Anterior cingulate cortex (tissue), 58 donors: ENCODE measurements at regions not wholly inside any gene's neighbourhood (a gene's known extent, or its start where the extent isn't known, plus 50 kb on each side); places are given as distances from the start of the nearest gene placed in this dataset.
"Not testable (repeated sequence)": the region's sequence is repeated elsewhere in the genome, so short reads cannot be mapped to it uniquely, and the experiment has no call there.

Experiments used
- DNase-seq, 58 donors: peaks; one replicate each; lab custom pipeline; 2025; lab: John Stamatoyannopoulos, UW

DNA sequence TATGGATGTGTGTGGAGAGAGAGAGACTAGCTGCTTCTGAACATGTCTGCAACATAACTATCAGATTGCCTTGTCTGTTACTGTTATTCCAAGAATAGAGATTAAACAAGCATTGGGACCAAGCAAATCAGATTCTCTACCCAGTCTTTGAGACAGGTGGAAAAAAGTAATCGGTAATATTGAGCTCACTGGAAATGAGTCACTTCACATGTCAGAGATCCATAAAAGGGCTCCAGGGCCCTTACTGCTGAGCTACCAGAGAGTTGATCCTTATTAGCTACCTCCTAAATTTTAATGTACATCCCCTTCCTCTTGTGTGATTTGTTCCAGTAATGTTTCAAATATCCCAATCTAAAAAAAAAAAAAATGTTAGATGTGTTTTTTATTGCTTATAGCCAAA, 2118.0 kb downstream of the PCDH9 start:
- DNase-seq = no peak

DNA sequence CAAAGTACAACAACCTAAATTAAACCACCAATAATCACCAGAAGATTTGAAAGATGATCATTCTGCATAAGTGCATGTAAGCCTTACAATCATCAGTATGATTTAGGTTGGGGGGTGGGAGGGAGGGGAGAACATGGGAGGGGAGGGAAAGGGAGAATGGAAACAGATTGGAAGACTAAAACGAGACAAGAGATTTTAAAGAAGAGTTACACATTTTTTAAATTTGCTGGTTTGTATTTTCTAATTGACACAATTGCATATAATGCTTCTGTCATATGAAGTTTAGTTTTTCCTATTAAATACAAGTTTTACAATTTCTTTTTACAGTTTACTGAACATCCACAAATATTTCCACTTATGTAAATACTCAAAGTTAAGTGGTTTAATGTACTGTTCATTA, 2118.9 kb downstream of the PCDH9 start:
- DNase-seq = no peak

DNA sequence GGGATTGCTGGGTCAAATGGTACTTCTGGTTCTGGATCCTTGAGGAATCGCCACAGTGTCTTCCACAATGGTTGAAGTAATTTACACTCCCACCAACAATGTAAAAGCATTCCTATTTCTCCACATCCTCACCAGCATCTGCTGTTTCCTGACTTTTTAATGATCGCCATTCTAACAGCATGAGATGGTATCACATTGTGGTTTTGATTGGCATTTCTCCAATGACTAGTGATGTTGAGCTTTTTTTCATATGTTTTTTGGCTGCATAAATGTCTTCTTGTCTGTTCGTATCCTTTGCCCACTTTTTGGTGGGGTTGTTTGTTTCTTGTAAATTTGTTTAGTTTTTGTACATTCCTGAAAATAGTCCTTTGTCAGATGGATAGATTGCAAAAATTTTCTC, 2125.7 kb downstream of the PCDH9 start:
- not testable (repeated sequence) for DNase-seq

DNA sequence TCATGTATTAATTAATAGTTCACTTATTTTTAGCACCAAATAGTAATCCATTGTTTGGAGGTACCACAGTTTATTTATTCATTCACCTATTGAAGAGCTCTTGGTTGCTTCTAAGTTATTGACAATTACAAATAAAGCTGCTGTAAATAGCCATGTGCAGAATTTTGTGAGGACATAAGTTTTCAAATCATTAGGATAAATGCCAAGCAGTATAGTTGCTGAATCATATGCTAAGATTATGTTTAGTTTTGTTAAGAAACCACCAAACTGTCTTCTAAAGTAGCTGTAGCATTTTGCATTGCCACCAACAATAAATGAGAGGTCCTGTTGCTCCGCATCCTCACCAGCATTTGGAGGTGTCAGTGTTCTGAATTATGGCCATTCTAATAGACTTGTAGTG, 2126.8 kb downstream of the PCDH9 start:
- DNase-seq = no peak

DNA sequence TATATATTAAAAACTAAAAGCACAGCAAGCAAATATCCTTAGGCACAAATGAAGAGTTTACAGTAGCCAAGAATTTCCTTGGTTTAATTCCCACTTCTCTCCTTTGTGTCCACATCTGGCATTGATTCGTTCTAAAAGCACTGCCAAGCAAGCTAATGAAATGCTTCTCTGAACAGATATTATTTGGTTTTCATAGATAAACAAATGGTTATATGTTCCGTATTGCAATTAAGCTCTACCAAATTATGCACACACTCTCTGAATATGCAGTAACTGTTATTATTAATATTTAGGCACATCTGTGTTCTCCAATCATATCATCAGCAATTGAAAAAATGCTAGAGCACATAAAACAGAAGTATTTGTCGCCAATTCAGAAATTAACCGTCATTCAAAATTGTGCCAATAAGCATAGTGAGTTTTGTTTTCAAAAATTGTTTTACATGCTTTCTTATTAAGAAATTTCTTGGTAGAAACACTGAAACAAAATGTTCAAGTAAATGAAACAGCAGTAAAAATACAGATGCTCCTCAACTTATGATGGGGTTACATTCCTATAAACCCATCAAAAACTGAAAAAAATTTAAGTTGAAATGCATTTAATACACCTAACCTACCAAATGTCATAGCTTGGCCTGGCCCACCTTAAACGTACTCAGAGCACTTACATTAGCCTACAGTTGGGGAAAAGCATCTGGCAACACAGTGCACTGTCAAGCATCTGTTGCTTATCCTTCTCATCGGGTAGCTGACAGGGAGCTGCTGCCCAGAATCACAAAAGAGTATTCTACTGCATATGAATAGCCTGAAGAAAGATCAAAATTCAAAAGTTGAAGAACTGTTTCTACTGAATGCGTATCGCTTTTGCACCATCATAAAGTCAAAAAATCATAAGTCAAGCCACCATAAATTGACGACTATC, 2134.7 kb downstream of the PCDH9 start:
- no peak for DNase-seq

DNA sequence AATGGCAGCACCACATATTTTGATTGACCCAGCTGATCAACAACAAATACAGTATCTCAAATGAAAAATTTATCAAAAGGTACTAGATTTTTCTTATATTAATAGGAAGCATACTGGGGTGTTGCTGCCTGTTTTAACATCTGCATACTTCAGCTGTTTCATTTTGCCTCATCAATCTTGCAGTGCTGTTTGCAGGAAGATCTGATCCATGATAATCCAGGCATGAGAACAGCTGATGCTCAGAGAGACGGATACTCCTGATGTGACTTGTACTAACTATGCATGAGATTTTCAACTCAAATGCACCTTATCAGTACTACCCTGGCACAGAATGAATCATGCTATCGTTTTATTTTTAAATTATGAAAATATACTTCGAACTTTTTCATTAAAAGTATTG, 2136.8 kb downstream of the PCDH9 start:
- no peak for DNase-seq

DNA sequence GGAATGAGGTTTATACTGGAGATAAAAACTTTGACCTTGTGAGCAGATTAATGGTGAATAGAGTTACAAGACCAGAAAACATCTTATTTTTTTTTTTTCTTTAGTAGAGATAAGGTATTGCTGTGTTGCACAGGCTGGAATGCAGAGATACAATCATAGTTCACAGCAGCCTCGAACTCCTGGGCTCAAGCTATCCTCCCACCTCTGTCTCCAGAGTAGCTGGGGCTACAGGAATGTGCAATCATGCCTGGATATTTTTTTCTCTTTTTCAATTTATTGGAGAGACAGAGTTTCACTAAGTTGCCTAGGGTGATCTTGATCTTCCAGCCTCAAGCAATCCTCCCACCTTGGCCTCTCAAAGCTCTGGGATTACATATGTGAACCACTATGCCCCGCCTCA, 2139.1 kb downstream of the PCDH9 start:
- DNase-seq = no peak

DNA sequence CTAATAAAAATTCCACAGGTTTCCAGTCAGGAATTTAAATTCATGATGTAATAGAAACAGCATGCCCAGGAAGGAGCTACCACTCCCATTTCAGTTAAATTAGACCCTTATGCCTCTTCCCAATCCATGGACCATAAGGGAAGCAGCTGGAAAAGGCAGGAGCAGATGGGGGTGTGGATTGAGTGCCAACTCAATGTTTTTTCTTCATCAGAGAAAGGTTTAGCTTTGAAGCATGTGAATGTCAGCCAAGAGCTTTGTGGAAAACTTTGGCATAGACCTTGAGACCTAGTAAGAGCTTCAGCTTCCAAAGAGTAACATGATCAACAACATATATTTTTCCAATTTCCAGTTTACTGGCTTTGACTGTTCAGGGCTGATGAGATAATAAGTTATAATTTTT, 2139.9 kb downstream of the PCDH9 start:
- DNase-seq = no peak

DNA sequence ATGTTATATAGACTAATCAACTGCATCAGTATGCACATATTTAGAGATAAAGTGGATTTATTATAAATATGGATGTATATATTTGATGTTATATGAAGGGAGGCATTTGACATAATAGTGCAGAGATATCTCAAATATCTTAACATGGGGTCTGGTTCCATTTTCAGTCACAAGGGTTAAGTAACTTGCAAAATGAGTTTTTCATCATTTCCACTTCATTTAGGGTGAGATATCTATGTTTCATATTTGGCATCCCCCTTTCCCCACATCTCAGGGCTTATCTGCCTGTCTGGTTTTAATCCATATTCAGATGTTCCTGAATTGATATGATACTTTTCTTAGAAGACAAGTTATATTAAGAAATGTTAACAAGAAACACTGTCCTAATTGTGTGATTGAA, 2141.2 kb downstream of the PCDH9 start:
- DNase-seq = no peak

DNA sequence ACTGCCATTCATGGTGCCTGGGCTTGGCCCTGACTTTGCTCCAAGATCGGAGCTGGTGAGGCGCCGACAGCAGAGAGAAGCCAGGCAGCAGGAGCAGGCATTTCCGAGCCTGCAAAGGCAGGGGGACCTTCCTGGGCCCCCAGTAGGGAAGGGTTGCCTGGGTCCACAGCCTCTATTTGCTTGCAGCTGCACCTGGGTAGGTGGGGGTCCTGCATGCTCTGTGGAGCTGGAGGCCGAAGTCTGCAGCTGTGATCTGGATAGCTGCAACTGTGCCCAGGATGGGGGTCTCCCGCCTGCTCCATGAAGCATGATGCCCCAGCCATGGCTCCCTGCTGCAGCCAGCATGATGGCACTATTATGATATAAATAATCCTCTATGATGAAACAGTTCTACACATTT, 2144.2 kb downstream of the PCDH9 start:
- DNase-seq = no peak

DNA sequence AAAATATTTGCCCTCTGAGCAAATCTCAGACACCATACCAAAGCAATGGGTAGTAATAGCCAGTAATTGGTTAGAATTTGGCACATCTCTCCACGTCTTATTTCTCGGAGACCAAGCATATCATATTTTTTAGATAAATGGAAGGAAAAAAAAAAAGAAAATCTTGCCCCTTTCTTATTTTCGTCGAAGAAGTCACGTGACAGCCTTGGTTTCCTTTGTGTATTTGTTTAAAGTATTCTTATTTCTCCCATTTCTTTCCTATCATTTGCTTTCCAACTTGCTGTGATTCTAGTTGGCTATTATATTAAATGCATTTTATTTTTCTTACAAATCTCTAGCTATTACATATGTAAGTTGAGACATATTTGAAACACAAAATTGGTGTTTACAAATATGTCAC, 2155.9 kb downstream of the PCDH9 start:
- no peak for DNase-seq

DNA sequence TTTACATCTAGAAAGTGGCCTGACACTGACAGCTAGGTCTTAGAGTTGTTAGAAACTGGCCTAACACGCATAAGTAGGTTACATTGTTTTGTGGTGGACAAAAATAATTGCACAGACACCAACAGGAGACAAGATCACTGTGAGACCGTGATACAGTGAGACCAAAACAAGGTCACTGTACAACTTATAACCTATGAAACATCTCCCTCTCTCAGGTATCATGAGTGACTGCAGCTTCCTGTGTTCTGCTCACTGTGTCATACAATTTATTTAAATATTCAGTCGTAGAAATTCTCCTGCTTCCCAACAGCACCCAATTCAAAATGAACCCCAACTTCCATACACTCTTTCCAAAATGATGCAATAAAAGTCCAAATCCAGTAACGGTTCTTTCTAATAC, 2165.2 kb downstream of the PCDH9 start:
- no peak for DNase-seq

DNA sequence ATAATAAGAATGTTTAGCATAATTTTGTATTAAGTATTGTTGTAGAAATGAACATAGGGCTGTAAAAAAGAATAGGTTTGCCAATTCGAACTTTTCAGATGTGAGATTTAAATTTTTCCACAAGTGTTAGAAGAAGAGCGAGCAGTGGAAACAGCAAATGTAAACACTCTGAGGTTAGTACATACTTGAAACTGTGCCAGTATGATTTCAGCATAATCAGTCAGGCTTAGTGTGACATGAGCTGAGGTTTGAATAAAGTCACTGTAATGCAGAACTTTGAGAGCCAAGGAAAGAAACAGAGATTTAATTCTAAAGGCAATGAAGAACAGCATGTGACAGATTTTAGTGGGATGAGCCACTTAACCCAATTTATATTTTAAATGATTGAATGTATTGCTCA, 2166.4 kb downstream of the PCDH9 start:
- DNase-seq = no peak

DNA sequence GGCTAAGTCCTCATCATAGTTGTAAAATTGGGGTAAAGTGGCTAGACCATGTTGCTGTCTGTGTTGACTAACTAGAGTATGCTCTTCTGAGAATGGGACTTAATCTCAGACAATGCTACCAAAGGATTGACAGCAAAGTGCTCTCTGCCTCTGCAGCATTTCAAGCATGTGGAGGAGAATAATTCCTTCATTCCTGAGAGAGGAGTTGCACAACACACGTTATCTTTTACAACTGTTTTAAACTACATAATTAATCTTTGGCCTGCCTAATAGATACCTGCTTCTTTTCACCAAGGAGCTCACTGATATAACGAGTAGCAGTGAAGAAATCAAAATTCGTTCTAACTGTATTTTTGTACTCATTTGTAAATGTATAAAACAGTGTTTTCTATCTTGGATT, 2172.2 kb downstream of the PCDH9 start:
- DNase-seq = no peak

DNA sequence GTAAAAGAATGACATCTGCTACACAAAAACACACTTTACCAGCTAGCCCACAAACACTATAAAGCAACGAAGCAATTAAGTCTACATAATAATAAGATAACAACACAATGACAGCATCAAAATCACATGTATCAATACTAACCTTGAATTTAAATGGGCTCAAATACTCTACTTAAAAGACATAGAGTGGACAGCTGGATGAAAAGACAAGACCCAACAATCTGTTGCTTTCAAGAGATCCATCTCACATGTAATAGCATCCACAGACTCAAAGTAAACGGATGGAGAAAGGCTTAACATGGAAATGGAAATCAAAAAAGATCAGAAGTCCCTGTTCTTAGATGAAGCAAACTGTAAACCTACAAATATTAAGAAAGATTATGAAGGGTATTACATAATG, 2175.9 kb downstream of the PCDH9 start:
- DNase-seq = no peak

DNA sequence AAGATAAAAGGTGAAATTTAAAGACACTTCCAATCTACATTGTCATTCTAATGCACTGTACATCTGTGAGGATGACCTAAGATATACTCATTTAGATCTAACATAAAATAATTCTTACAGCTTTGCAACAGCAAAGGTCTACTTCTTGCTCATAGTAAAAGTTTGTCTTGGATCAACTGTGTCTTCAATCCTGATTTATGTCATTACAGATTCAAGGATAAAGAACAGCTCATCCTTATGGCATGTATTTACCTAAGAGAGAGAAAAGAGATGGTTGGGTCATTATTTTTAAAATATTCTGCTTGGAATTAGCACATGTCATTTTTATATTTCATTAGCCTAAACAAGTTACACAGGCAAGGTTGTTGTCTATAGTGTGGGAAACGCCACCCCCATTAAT, 2193.1 kb downstream of the PCDH9 start:
- DNase-seq = no peak

DNA sequence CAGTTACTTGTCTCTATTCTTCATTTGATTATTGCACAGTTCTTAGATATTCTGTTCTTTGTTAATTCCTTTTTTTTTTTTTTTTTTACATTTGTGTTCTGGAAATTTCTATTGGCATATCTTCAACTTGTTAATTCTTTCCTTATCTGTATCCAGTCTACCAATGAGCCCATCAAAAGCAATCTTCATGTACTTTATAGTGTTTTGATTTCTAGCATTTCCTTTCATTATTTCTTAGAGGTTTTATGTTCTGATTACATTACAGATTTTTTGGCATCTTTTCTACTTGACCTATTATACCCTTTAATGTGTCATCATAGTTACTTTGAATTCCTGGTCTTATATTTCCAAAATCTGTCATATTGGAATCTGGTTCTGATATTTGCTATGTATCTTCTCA, 2194.8 kb downstream of the PCDH9 start:
- DNase-seq = no peak

DNA sequence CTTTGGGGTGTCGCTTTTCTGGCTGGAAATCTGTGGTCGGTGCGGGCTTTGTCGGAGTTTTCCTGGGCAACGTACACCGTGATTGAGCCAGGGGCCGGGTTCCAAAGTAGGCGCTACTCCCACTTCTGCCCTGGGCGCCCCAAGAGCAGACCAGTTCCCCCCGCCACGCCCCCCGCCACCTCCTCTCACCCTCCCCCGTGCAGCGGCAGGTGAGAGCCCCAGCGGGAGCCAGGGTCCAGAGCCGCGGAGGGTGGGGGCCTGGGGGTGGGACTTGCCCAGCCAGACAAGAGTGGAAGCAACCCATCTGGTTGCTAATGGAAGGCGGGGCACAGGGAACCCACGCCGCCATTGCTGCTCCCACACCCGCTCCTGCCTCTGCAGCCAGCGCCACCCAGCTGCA, 2195.9 kb downstream of the PCDH9 start:
- no peak for DNase-seq

DNA sequence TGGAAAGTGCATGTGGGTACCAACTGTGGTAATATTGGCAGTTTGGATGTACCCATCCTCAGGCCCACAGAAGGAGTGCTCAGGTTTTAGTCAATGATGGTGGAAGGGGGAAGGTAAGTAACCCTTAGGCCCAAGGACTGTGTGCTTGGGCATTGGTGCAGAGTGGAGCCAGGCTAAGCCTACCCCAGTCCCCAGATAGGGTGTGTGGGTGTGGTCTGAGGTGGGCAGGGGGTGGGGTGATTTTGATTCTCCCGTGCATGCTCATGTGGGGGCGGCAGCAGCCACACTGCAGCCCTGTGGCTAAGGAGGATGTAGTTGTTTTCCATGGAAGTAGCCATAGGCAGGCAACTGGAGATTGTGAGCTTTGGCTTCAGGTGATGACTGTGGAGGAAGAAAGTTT, 2197.3 kb downstream of the PCDH9 start:
- no peak for DNase-seq

DNA sequence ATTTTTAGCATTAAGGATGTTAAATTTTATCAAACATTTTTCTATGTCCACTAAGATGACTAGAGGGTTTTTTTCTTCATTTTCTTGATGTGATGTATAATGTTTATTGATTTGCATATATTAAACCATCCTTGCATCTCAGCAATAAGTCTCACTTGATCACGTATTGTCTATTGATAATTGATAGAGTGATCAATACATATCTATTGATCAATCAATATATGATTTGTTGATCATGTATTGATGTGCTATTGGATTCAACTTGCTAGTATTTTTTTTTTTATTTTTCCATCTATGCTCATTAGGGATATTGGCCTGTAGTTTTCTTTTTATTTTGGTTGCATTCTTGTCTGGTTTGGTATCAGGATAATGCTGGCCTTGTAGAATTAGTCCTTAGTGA, 2202.0 kb downstream of the PCDH9 start:
- no peak for DNase-seq

DNA sequence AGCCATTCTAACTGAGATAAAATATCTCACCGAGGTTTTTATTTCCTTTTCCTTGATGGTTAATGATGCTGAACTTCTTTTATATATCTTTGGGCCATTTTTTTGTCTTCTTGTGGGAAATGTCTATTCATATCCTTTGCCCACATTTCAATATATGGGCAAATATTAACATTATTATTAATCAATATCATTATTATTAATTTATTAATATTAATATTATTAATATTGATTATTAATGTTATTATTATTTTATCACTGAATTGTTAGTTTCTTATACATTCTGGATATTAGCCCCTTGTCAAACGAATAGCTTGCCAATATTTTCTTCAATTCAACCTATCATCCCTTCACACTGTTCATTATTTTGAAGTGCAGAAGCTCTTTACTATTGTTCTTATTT, 2203.6 kb downstream of the PCDH9 start:
- no peak for DNase-seq

DNA sequence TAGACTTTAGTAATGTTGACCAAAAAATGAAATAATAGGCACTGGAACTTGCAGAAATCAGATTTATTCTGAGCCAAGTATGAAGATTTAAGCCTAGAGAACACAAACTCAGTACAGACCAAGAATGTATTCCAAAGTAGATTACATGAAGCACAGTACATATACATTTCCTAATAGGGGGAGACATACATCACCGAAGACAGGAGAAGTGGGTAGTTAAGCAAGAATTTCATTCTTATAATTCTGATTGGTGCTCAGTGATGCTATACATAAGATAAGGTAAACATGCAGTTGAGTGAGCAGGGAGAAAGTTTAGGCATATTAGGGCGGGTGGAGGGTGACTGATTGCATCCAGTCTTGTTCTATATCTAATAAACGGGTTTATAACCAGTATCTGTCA, 2218.8 kb downstream of the PCDH9 start:
- no peak for DNase-seq

DNA sequence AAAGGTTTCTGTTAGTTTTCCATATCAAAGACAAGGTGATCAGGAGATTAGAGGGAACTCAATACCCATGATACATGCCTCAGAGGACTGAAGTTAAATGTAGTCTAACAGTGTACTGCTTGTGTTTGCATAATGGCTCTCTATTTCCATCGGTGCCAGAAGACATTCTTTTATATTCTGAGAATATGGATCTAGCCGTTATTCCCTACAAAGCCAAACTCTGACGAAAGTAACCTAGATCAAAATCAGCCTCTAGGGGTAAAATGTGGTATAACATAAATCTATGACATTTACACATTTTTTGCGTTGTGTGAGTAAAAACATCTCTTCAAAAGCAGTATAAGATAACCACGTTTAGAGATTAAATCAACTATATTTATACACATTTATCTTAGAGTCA, 2232.7 kb downstream of the PCDH9 start:
- DNase-seq = no peak
